SK-N-MC (cell line): ENCODE measurements at regions not wholly inside any gene's neighbourhood (a gene's known extent, or its start where the extent isn't known, plus 50 kb on each side); places are given as distances from the start of the nearest gene placed in this dataset.

Experiments
- DNase-seq: peaks from one replicate; pipeline ENCODE4 v3.0.0-alpha.2; 2011; ENCODE audit warnings: low read depth, low spot score
- H3K27ac ChIP-seq: fragments of 200-600 bp; sonication (generic); 2 replicates; pipeline ENCODE4 v1.5.1; 2016; ENCODE audit warnings: mixed run types
- H3K36me3 ChIP-seq: fragments of 200-600 bp; sonication (generic); 2 replicates; pipeline ENCODE4 v1.6.1; 2017; ENCODE audit warnings: antibody characterized with exemption, low read length, mixed read lengths; ENCODE audit not compliant: insufficient read depth
- H3K4me3 ChIP-seq: fragments of 200-600 bp; sonication (generic); 2 replicates; pipeline ENCODE4 v1.5.1; 2016
- H3K9ac ChIP-seq: fragments of 200-600 bp; sonication (generic); 2 replicates; pipeline ENCODE4 v1.8.0; 2017; ENCODE audit warnings: mixed run types, mixed read lengths; ENCODE audit not compliant: insufficient read length
- H3K9me3 ChIP-seq: fragments of 200-600 bp; sonication (generic); 2 replicates; pipeline ENCODE4 v1.6.1; 2017; ENCODE audit warnings: low read depth, mild to moderate bottlenecking, antibody characterized with exemption, low read length, moderate library complexity, mixed read lengths
- EZH2 ChIP-seq: fragments of 200-600 bp; sonication (generic); IDR thresholded peaks from one replicate; pipeline ENCODE4 v1.6.1; 2017; ENCODE audit warnings: antibody characterized with exemption
- FOXP2 ChIP-seq: optimal IDR thresholded peaks from 2 replicates; pipeline ENCODE3; 2011; ENCODE audit warnings: mild to moderate bottlenecking, moderate library complexity; ENCODE audit not compliant: insufficient read depth; ENCODE audit errors: extremely low read length, control extremely low read depth
- POLR2AphosphoS5 ChIP-seq: IDR thresholded peaks from 2 replicates; pipeline ENCODE4 v1.6.1; 2012; ENCODE audit warnings: mild to moderate bottlenecking, low read depth, low read length, borderline replicate concordance

GRCh38 chr5:2602451-2603271, 148.8 kb downstream of the IRX2 start:
- Histone ChIP-seq H3K27ac (no peak overlapping the region), H3K4me3 (no peak overlapping the region), H3K9me3 (no peaks in the 10 kb centered on the region), H3K36me3 (no peaks in the 10 kb centered on the region), H3K9ac (no peak overlapping the region)
- no peak for DNase-seq
- TF ChIP-seq FOXP2: no peak
- TF ChIP-seq POLR2AphosphoS5: no peak
- no peak for TF ChIP-seq EZH2

DNA sequence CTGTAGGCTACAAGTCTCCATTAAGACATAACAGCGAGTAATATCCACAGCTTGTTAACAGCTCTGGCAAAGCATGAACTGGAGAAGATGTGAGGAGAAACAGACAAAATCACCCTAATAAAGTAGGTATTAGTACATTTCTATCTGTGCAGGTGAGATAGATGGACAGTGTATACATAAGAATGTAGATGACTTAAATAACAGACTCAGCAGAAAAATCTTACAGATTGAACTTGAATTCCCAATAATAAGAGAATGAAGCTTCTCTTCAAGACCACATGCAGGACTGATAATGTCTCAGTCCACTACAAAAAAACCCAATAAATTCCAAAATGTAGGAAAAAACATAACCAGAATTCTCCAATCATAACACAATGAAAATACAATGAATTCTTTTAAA, 153.0 kb downstream of the IRX2 start:
- TF ChIP-seq POLR2AphosphoS5: no peak
- TF ChIP-seq FOXP2: no peak
- TF ChIP-seq EZH2: no peak
- Histone ChIP-seq H3K36me3 (no peaks in the 10 kb centered on the region), H3K4me3 (no peak overlapping the region), H3K9ac (no peak overlapping the region), H3K27ac (no peak overlapping the region), H3K9me3 (no peaks in the 10 kb centered on the region)
- no peak for DNase-seq

DNA sequence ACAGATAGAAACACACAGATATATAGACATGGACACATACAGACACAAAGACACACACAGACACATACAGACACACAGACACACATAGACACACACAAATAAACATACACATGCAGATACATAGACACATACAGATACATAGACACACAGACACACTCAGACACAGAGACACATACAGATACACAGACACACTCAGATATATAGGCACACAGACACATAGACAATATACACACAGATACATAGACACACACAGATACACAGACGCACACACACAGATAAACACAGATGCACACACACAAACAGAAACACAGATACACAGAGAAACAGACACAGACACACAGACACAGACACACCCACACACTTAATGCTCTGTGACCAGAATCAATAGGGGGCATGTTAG, 156.8 kb downstream of the IRX2 start:
- H3K36me3 ChIP-seq: no peaks in the 10 kb centered on the region
- no peak overlapping the region for H3K27ac ChIP-seq
- H3K9ac ChIP-seq: no peak overlapping the region
- TF ChIP-seq EZH2 (no peak), FOXP2 (no peak), POLR2AphosphoS5 (no peak)
- H3K4me3 ChIP-seq: no peak overlapping the region
- DNase-seq: no peak
- no peaks in the 10 kb centered on the region for H3K9me3 ChIP-seq

- H3K27ac ChIP-seq: no peak overlapping the region
- H3K4me3 ChIP-seq: no peak overlapping the region
- no peaks in the 10 kb centered on the region for H3K36me3 ChIP-seq
- H3K9ac ChIP-seq: no peak overlapping the region
- TF ChIP-seq FOXP2: no peak
- TF ChIP-seq POLR2AphosphoS5: no peak
- TF ChIP-seq EZH2: no peak
- DNase-seq: no peak
- no peaks in the 10 kb centered on the region for H3K9me3 ChIP-seq
Measured at GRCh38 chr5:2592766-2593165, 158.7 kb downstream of the IRX2 start.

GRCh38 chr5:2591777-2592453, 159.6 kb downstream of the IRX2 start:
- Histone ChIP-seq H3K36me3 (no peaks in the 10 kb centered on the region), H3K27ac (no peak overlapping the region), H3K9me3 (no peaks in the 10 kb centered on the region), H3K4me3 (no peak overlapping the region), H3K9ac (no peak overlapping the region)
- no peak for DNase-seq
- TF ChIP-seq POLR2AphosphoS5 (no peak), FOXP2 (no peak), EZH2 (no peak)

- Histone ChIP-seq H3K9me3 (no peaks in the 10 kb centered on the region), H3K27ac (no peak overlapping the region), H3K4me3 (no peak overlapping the region), H3K36me3 (no peaks in the 10 kb centered on the region), H3K9ac (no peak overlapping the region)
- TF ChIP-seq POLR2AphosphoS5 (no peak), EZH2 (no peak), FOXP2 (no peak)
- DNase-seq: no peak
Measured at GRCh38 chr5:2588850-2589501, 162.5 kb downstream of the IRX2 start.

- H3K36me3 ChIP-seq: no peaks in the 10 kb centered on the region
- H3K9ac ChIP-seq: no peak overlapping the region
- TF ChIP-seq POLR2AphosphoS5: no peak
- TF ChIP-seq FOXP2: no peak
- TF ChIP-seq EZH2: no peak
- DNase-seq: no peak
- no peak overlapping the region for H3K4me3 ChIP-seq
- H3K9me3 ChIP-seq: no peaks in the 10 kb centered on the region
- H3K27ac ChIP-seq: no peak overlapping the region
Measured at GRCh38 chr5:2587189-2588031, 164.1 kb downstream of the IRX2 start.
